GM19395 (cell line): ENCODE measurements at regions not wholly inside any gene's neighbourhood (a gene's known extent, or its start where the extent isn't known, plus 50 kb on each side); places are given as distances from the start of the nearest gene placed in this dataset.
A peak's percentile ranks its signal among the peaks of the same experiment; 100 is the strongest.

ENCODE experiments used
- ATAC-seq: cut with Tn5 transposase; IDR thresholded peaks from one replicate; pipeline ENCODE4 v1.9.1; 2021; ENCODE audit warnings: mild to moderate bottlenecking, moderate library complexity; ENCODE audit not compliant: unreplicated experiment

DNA sequence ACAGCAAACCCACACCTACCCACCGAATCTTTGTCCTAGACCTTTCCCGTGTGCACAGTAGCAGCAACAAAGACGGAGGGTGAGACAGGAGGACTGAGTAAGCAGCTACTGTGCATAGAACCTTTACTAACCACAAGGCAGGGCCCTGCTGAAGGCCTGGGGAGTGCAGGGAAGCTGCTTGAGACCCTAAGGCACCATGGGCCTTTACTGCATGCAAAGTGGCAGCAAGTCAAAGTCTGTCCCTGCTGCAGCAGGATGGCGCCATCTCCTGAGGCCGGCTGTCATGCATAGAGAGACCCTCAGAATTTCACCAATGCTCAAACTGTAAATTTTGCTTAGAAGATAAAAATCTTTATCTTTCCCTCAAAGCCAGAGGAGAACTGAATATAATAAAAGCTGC is 610.5 kb downstream of the ACTR3B start:
- ATAC-seq: no peak

DNA sequence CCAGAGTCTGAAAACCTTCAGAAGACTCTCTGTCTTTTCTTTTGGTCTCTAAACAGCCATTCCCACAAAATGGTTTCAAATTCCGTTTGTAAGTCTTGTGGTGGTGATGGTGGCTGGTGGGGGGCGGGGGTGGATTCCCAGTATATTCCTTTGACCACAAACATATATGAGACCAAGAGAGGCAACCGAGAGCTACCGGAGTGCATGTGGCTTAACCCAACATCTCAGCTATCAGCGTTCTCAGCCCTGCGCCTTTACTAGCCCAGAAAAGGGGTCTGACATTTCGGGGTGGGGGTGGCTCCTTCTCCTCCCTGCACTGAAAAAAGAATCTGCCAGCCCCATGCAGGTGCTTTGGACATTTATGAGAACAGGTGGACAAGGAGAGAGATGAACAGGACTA is 621.1 kb downstream of the ACTR3B start:
- ATAC-seq: no peak

DNA sequence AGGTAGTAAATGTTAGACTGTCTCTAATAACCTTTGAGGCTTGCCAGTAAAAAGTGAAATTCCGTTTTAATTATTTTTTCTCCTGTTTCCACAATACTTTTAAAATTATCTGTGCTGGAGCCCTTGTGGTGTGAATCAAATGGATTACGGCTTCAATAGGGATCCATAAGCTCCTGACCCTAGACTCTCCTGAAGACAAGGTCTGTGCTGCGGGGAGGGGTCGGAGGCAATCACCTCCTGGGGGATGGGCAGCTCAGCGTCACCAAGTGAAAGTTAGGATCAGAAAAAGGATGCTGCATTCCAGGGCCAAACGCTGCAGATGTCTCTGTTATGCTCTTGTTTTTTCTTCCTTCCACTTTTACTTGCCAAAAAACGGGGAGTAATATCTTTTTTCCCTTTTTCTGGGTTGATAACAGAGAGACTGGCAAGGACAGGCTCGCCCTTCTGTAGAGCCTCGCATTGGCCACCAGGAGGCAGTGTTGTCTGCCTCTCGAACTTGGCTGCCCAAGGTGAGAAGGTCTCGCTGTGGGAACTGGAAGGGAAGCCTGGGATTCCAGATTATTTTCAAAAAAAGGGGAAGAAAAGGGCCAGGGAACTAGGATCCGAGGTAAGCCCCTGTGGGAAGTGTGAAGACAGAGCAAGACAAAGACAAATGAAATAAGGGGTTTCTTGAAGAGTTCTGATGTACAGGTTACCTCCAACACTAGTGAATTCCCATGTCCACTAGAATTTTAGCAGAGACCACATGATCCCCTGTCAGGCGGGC is 621.9 kb downstream of the ACTR3B start:
- peak; percentile 87 for ATAC-seq

DNA sequence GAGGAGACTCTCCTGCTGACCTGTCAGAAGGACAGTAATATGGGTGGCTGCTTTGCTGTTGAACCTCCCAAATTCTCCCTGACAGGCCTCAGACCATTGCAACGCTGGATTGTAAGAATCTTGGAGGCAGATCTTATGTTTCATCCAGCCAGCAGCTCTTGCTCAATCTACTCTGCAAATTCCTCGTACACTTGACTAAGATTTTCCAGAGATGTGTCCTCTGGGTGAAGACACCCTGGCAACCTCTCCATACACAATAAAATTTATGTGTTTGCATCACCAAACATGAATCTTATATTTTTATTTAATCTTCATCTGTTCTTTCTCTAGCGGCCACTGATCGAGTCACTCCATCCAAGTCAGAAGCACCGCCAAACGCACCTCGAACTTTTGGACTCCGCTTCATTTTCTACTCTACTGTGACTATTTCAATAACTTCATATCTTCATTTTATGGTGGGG is 623.1 kb downstream of the ACTR3B start:
- no peak for ATAC-seq

DNA sequence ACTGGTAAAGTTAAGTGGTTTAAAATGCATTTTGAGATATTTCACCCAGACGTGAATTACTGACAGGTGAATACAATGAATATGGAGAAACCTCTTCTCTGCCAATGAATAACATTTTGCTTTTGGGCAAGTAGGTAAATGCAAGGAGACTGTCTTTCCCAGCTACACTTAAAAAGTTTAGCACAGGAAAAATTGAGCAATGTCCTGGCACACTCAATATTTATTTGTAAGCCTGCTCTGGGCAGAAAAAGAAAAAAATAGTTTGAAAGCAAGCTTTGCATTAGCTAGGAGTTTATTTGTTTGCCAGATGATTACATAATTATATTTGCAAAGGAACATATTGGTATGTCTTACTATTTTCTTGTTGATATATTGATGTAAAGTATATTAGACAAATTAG is 624.2 kb downstream of the ACTR3B start:
- no peak for ATAC-seq

DNA sequence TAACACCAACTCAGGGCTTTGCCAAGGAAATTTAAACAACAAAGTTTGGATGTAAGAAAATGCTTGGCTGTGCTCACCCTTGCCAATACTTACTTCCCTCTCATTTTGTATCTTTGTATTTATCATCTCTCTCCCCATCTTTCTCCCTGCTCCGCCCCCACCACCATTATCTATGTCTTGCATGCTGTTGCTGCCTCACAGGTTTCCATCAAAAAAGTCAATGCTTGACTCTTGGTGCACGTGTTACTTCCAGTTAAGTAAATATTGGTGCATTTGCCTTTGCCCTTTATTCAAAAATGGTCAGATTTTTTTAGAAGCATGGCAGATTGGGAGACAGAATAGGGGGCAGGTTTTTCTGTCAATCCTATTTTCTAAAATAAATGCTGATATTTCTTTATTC is 626.0 kb downstream of the ACTR3B start:
- ATAC-seq: no peak

DNA sequence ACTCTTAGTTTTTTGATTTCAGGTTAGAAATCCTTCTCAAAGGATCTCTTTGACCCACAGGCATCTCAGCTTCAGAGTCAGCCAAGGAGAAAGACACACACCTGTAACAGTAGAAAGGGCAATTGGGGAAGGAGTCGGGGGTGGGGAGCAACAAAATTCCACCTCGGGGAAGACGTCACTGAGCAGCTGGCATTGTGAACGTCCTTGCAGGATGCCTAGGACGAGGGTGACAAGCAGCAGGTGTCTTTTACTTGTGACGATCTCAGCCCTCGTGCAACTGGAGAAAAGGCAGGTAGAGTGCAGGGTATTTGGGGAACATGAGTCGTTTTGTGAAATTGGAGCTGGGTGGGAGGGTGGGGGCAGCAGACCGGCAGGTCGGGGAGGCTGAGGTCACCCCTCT is 627.0 kb downstream of the ACTR3B start:
- no peak for ATAC-seq

DNA sequence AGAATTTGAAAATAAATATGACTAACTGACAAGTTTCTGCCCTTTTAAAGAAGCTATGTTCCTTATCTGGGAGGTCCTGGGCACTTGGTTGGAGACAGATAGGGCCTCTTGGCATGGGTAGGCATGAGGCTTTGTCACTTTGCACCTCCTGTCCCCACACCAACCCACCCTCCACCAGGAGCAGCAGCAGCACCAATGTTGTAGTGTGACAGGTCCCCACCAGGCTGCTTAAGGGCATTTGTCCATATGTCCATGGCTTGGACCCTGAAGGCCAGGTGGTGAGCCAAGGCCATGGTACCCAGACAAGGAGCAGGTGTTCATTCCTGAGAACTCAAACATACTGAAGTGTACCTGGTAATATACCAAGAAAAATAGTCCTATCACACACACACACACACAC is 629.1 kb downstream of the ACTR3B start:
- ATAC-seq: no peak

DNA sequence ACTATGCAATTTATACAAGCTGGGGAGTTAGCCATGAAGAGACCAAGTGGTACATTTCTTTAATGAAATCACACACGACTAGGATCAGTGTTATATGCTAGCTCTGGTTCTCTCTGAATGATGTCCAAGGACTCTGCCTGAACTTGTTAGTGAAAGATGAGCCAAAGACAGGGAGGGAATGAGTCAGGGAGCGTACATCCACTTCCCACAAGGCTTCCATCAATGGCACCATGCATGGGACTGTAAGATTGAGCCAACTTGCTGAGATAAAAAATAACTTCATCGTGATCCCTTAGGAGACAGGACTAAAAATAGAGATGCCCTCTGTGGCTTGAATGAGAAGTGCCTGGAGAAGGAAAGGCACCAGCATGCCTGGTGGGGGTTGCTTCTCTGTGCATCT is 629.7 kb downstream of the ACTR3B start:
- no peak for ATAC-seq

DNA sequence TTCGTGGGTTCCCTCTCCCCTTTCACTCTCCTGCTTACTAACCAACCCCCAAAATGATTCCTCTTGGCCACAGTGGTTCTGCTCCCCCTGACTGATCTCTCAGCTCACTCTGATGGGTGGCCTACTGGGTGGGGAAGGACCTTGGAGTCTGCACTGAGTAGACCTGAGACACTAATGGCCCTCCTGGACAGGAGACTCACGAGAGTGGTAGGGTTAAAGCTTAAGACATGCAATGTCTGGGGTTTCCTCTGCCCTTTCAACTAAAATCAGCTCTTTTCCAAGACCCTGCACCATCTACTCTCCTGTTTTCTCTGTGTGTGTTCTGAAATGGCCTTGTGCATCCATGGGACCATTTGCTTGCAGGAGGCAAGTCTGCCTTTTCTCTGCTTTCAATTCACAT is 631.4 kb downstream of the ACTR3B start:
- ATAC-seq: no peak

DNA sequence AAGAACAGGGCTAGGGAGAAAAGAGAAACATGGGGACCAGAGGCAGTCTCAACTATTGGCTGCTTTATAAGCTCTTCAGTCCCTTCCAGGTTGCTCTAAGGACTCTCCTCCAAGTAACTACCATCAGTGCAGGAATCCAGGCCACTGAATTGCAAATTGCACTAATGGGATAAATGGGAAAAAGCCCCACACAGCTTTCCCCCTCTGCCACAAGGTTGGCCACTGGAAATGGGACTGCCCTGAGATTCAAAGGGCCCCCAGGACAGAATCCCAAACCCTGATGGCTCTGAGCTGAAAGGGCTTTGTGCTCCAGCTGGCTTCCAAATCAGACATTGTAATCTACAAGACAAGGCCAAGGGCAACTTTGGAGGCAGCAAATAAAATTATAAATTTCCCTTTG is 633.2 kb downstream of the ACTR3B start:
- no peak for ATAC-seq

DNA sequence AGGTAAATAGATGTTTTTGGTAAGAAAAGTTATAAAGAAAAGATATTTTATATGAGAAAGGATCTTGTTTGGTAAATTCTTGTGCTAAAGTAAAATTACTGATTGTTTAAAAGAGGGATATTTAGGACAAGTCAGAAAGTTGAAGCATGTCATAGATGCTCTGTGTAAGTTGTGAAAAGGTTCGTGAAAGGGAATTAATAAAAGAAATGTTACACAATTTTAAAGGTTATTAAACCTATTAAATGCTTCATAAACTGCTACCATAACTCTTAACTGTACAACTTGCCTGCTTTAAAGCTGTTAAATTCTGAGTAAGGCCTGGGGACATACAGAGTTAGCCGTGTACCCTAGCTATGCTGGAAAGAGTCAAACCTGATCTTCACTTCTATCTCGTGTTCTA is 634.1 kb downstream of the ACTR3B start:
- ATAC-seq: no peak

DNA sequence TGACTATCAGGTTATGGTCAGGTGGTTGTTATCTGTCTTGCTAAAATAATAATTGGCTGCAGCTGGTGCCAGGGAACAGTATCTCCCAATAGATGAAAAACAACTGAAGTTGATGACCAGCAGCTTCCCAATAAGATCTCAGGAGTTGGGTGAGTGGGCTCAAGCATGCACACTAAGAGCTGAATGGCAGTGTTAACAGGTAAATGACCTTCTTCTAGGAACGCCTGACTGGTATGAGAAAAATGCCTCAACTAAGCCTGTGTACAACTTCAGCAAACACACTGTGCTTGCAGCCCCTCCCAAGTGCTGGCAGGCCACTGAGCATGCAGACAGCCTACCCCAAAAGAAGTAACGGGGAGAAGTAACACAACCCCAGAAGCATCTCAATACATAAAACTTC is 636.9 kb downstream of the ACTR3B start:
- ATAC-seq: no peak

DNA sequence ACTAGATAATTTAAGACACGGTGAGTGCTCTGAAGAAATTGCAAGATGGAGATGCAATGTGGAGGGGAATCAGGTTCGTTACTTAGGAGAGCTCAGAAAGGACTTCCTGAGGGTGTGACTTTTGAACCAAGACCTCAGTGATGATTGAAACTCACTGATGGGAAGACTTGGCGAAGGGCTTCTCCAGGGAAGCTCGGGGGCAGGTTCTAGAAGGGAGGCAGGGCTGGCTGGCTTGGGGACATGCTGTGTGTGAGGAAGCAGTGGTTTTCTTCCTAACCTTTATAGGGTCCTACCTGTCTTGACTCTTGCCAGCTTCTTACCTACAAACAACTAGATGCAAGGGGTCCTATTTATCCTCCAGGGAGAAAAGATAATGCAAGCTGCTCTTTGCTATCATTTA is 637.9 kb downstream of the ACTR3B start:
- no peak for ATAC-seq

DNA sequence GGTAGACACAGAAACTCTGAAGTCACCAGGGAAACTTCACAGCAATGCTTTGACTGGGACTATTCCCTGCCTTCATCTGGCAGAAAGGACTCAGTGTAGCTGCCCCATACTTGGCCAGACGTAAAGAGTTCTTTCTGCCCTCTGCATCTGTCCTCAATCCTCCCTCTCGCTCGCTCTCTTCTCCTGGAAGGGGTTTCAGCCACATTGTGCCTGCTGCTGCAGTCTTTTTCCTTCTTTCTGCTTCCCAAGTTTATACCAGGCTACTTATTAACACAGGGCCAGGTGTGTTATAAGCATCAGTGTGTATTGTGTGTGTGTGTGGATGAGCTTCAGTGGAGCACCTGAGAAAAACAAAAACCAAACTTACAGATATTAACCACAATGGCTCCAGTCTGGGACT is 638.4 kb downstream of the ACTR3B start:
- ATAC-seq: no peak

DNA sequence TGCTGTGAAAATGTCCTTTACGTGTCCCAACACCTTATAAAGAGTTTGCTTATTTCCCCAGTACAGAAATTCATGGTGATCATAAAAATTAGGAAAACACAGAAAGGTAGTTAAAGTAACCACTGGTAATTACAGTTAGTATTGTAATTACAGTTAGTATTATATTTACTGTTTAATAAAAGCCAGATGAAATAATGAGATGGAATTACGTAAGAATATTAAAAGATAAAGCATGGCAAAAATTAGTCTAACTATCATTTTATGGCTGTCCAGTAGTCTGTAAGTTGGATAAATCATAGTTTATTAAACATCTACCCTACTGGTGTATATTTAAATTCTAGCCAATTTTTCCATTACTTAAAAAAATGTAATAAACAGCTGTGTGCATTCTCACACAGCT is 638.8 kb downstream of the ACTR3B start:
- ATAC-seq: no peak

DNA sequence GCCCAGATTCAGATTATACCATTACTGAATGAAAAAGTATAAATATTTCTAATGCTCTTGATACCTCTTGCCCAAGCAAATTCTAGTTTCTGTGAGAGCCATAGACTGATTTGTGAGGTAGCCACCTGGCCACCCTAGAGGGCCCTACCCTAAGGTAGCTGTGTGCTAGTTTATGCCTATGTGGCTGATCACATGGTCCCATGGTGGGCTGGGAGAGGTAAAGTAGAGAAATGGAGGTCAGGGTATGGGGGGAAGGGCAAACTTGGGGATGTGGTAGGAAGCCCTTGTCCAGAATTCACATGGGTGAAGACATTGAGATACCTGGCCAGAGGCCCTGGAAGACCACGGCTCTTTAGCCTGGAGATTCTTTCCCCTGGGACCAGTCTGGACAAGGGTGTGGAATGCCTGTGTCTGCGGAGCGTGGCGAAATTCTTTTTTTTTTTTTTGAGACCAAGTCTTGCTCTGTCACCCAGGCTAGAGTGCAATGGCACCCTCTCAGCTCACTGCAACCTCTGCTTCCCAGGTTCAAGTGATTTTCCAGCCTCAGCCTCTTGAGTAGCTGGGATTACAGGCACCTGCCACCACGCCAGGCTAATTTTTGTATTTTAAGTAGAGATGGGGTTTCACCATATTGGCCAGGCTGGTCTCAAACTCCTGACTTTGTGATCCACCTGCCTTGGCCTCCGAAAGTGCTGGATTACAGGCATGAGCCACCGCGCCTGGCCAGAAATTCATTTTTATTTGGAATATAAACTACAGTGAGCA is 639.4 kb downstream of the ACTR3B start:
- no peak for ATAC-seq

DNA sequence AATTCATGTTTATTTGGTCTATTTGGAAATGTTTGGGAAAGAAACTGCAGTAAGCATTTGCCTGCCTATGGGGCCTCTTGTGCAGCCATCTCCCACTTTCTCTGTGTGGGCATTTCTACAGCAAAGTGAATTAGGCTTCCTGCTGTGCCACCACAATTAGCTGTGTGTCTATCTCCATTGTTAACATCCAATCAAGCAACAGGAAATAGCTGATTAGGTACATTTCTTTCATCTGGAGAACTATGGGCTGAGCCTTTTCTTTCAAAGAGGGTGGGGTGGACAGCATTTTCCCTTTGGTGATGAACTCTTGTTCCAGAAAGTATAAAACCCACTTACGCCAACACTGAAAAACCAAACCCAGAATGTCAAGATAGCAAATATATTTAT is 640.0 kb downstream of the ACTR3B start:
- ATAC-seq: no peak

DNA sequence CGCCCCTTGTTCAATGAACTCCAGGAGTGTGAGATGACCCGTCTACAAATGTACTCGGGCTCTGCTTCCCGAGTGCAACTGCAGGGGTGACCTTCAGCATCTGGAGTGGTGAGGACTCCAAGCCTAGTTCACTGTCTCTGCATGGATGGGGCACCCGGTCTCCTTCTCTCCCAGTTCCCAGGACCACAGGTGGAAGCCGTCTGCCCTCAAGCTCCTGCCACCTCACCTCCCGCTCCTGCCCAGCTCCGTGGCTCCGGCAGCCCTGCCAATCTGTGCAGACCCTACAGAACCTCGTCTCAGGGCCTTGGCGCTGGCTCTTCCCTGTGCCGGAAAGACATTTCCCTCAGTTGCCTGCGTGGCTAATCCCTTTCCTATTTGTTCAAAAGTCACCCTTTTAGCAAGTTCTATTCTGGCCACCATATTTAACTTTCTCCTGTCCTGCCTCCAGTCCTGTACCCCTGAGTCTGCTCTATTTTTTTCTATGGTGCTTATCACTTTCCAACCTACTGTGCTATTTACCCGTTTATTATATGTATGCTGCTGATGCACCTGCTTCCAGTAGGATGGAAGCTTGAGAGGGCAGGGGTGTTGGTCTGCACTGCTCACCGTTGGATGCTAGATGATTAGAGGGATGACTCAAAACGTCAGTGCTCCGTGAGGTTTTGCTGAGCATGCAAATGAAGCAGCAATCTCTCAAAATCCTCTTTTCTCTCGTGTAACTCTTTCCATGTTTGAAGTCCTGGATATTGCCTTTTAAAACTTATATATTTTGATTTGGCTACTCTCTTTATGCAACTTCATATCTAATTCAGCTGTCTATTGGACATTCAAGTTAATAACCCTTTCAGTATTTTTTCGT is 641.4 kb downstream of the ACTR3B start:
- no peak for ATAC-seq

DNA sequence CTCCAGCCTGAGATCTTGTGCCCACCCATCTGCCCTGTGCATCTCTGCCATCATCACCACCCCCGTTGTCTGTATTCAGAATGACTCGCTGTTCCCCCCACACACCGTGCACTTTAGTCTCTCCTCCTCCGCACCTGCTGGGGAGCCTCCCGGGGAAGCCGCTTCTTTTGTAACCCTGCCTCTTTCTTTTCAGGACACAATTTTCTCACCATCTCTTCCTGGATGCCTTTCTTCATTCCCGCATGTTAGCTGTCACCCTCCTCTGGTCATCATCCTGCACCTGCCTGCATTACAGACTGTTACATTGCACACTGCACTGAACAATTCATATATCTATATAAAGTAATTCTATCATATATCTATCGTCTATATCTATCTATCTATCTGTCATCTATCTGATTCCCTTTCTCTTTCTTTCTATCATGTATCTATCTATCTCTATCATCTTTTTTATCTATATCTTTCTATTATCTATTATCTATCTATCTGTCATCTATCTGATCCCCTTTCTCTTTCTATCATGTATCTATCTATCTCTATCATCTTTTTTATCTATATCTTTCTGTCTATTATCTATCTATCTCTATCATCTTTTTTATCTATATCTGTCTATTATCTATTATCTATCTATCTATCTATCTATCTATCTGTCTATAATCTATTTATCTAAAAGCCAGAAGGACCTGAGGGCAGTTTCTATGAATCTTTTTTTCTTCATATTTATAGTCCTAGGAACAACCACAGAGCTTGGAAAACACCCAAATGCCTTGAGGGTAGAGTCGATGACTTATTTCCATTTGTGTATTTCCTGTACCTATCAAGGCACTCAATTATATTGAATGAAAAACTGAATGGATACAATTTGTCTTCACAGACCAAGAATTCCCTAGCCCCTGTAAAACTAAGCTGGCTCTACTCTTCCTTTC is 642.5 kb downstream of the ACTR3B start:
- no peak for ATAC-seq
